ENCODE measurements at regions not wholly inside any gene's neighbourhood (a gene's known extent, or its start where the extent isn't known, plus 50 kb on each side); places are given as distances from the start of the nearest gene placed in this dataset.
"Not testable (repeated sequence)": the region's sequence is repeated elsewhere in the genome, so short reads cannot be mapped to it uniquely, and the experiment has no call there.

GRCh38 chr12:131447636-131448035, 263.3 kb upstream of the SFSWAP start:
- TF ChIP-seq CTCF, POLR2A (IDR thresholded peaks at IDR 0.05): not testable (repeated sequence)
